Liver (tissue), 3 donors: ENCODE measurements at regions not wholly inside any gene's neighbourhood (a gene's known extent, or its start where the extent isn't known, plus 50 kb on each side); places are given as distances from the start of the nearest gene placed in this dataset.
"Not testable (repeated sequence)": the region's sequence is repeated elsewhere in the genome, so short reads cannot be mapped to it uniquely, and the experiment has no call there.

Experiments
- EGR1 ChIP-seq, 2 donors: IDR thresholded peaks; 2 replicates each; pipeline ENCODE4 v1.6.1; 2016 to 2018; ENCODE audit warnings: antibody characterized with exemption in 2 of 2, low read depth in 2 of 2
- FOXA1 ChIP-seq: IDR thresholded peaks from 2 replicates; pipeline ENCODE4 v1.6.1; 2016; ENCODE audit warnings: antibody characterized with exemption
- GABPA ChIP-seq, 2 donors: IDR thresholded peaks in 1 of 2; conservative IDR thresholded peaks in 1 of 2; 2 replicates each; pipeline ENCODE4 v1.6.1; 2016; ENCODE audit warnings: antibody characterized with exemption in 2 of 2, mild to moderate bottlenecking in 1 of 2, moderate library complexity in 1 of 2
- HNF4A ChIP-seq, 2 donors: conservative IDR thresholded peaks; 2 replicates each; pipeline ENCODE4 v1.6.1; 2016; ENCODE audit warnings: antibody characterized with exemption in 2 of 2, mild to moderate bottlenecking in 2 of 2
- HNF4G ChIP-seq: IDR thresholded peaks from 2 replicates; pipeline ENCODE4 v1.6.1; 2016; ENCODE audit warnings: antibody characterized with exemption
- RAD21 ChIP-seq, 2 donors: IDR thresholded peaks; 2 replicates each; pipeline ENCODE4 v1.6.1; 2016; ENCODE audit warnings: antibody characterized with exemption in 2 of 2, mild to moderate bottlenecking in 2 of 2
- REST ChIP-seq: IDR thresholded peaks from 2 replicates; pipeline ENCODE4 v1.6.1; 2016; ENCODE audit warnings: antibody characterized with exemption, mild to moderate bottlenecking
- RXRA ChIP-seq, 2 donors: IDR thresholded peaks; 2 replicates each; pipeline ENCODE4 v1.6.1; 2017 to 2018; ENCODE audit warnings: antibody characterized with exemption in 2 of 2, mild to moderate bottlenecking in 1 of 2
- SP1 ChIP-seq: IDR thresholded peaks from 2 replicates; pipeline ENCODE4 v1.6.1; 2018; ENCODE audit warnings: antibody characterized with exemption, mild to moderate bottlenecking
- TAF1 ChIP-seq: conservative IDR thresholded peaks from 2 replicates; pipeline ENCODE4 v1.6.1; 2016; ENCODE audit warnings: antibody characterized with exemption, mild to moderate bottlenecking
- YY1 ChIP-seq: IDR thresholded peaks from 2 replicates; pipeline ENCODE4 v1.6.1; 2016; ENCODE audit warnings: antibody characterized with exemption, mild to moderate bottlenecking
- TF ChIP-seq, protein P1 (sequence below): fragments of 150-350 bp; IDR thresholded peaks from 2 replicates; pipeline ENCODE4 v1.5.1; 2017; ENCODE audit warnings: improper control_type of control experiment, low read depth, low read length; ENCODE audit not compliant: missing input control
- TF ChIP-seq, protein P2 (sequence below): IDR thresholded peaks from 2 replicates; pipeline ENCODE4 v1.6.1; 2016; ENCODE audit warnings: antibody characterized with exemption
- donor health status: healthy.
- donor health status: healthy.

GRCh38 chr4:22599929-22600432 is 84.1 kb upstream of the ADGRA3 start:
- TF ChIP-seq, protein P1, sequence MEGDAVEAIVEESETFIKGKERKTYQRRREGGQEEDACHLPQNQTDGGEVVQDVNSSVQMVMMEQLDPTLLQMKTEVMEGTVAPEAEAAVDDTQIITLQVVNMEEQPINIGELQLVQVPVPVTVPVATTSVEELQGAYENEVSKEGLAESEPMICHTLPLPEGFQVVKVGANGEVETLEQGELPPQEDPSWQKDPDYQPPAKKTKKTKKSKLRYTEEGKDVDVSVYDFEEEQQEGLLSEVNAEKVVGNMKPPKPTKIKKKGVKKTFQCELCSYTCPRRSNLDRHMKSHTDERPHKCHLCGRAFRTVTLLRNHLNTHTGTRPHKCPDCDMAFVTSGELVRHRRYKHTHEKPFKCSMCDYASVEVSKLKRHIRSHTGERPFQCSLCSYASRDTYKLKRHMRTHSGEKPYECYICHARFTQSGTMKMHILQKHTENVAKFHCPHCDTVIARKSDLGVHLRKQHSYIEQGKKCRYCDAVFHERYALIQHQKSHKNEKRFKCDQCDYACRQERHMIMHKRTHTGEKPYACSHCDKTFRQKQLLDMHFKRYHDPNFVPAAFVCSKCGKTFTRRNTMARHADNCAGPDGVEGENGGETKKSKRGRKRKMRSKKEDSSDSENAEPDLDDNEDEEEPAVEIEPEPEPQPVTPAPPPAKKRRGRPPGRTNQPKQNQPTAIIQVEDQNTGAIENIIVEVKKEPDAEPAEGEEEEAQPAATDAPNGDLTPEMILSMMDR = not testable (repeated sequence)
- TF ChIP-seq RAD21 (IDR thresholded peaks at IDR 0.05); HNF4A (conservative IDR thresholded peaks at IDR 0.05); GABPA (IDR thresholded peaks at IDR 0.05 in 1 of 2, conservative IDR thresholded peaks at IDR 0.05 in 1 of 2); RXRA (IDR thresholded peaks at IDR 0.05); EGR1 (IDR thresholded peaks at IDR 0.05; ENCODE audit: low read depth in 2 of 2); REST; HNF4G; TAF1; FOXA1; YY1; SP1: not testable (repeated sequence)
- TF ChIP-seq, protein P2, sequence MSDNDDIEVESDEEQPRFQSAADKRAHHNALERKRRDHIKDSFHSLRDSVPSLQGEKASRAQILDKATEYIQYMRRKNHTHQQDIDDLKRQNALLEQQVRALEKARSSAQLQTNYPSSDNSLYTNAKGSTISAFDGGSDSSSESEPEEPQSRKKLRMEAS = not testable (repeated sequence)
